ENCODE measurements at regions not wholly inside any gene's neighbourhood (a gene's known extent, or its start where the extent isn't known, plus 50 kb on each side); places are given as distances from the start of the nearest gene placed in this dataset.

DNA sequence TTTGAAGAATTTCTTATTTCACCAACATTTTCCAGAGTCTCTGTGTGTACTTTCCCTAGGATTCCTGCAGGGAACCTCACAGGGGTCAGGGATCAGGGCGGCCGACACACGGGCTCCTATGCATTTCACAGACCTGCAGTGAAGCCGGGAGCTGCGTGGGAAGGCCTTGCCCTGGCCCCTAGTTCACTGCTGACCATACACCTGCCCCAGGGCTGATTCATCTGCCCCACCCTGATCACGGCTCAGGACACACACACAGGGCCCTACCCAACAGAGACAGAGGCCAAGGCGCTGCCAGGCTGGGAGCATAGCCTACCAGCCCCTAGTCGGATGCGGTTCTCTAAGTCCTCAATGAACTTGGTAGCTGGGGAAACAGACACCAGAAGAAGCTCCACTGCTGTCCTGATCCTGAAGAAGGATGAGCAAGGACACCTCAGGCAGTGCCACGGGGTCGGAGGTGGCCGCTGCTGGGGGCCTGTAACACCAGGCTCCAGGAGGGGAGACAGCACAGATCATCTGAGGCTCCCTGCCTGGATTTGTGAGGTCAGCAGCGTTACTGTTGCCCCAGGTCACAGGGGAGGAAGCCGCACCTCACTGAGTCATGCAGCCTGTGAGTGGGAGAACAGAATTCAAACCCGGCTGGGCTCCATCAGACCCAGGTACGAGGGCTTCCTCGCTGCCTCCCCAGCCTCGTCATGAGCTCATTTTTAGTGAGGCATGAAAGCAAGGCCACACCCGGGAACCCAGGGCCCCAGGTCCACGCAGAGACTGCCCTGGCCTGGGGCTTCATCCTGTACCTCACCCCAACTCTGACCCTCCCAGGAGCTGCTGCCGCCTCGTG, 278.8 kb upstream of the PPP2R2D start:
- no peak for TF ChIP-seq POLR2A (IDR thresholded peaks at IDR 0.05)
- TF ChIP-seq, protein P1, sequence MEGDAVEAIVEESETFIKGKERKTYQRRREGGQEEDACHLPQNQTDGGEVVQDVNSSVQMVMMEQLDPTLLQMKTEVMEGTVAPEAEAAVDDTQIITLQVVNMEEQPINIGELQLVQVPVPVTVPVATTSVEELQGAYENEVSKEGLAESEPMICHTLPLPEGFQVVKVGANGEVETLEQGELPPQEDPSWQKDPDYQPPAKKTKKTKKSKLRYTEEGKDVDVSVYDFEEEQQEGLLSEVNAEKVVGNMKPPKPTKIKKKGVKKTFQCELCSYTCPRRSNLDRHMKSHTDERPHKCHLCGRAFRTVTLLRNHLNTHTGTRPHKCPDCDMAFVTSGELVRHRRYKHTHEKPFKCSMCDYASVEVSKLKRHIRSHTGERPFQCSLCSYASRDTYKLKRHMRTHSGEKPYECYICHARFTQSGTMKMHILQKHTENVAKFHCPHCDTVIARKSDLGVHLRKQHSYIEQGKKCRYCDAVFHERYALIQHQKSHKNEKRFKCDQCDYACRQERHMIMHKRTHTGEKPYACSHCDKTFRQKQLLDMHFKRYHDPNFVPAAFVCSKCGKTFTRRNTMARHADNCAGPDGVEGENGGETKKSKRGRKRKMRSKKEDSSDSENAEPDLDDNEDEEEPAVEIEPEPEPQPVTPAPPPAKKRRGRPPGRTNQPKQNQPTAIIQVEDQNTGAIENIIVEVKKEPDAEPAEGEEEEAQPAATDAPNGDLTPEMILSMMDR (IDR thresholded peaks at IDR 0.05): no peak

All from testis (tissue), 2 donors.